Sigmoid colon (tissue), 3 donors: ENCODE measurements at regions not wholly inside any gene's neighbourhood (a gene's known extent, or its start where the extent isn't known, plus 50 kb on each side); places are given as distances from the start of the nearest gene placed in this dataset.

Experiments used
- CTCF ChIP-seq, 4 experiments: fragments of 450-650 bp in 3 of 4; fragments of 200-600 bp in 1 of 4; IDR thresholded peaks; one replicate each; pipeline ENCODE4 v1.5.1; 2016 to 2019; ENCODE audit warnings: antibody characterized with exemption in 4 of 4, mild to moderate bottlenecking in 3 of 4, moderate library complexity in 2 of 4
- POLR2A ChIP-seq, 2 donors: fragments of 450-650 bp; IDR thresholded peaks; one replicate each; pipeline ENCODE4 v1.6.1; 2016; ENCODE audit warnings: antibody characterized with exemption in 2 of 2, mild to moderate bottlenecking in 2 of 2, moderate library complexity in 2 of 2

- TF ChIP-seq CTCF (IDR thresholded peaks at IDR 0.05): no peak
- no peak for TF ChIP-seq POLR2A (IDR thresholded peaks at IDR 0.05)
These were observed 201.4 kb upstream of the CTNNB1 start for GRCh38 chr3:40997711-40998519.
